Stimulated activated CD4-positive, alpha-beta T cell treated with anti-CD3 and anti-CD28 coated beads, Interleukin-15, amount 100 ng/mL, for 48 hours (primary cell): ENCODE measurements at regions not wholly inside any gene's neighbourhood (a gene's known extent, or its start where the extent isn't known, plus 50 kb on each side); places are given as distances from the start of the nearest gene placed in this dataset.

Source experiments
- DNase-seq, 2 donors: peaks; one replicate each; pipeline ENCODE4 v3.0.0-alpha.2; 2020; ENCODE audit warnings: low read depth in 2 of 2

DNA sequence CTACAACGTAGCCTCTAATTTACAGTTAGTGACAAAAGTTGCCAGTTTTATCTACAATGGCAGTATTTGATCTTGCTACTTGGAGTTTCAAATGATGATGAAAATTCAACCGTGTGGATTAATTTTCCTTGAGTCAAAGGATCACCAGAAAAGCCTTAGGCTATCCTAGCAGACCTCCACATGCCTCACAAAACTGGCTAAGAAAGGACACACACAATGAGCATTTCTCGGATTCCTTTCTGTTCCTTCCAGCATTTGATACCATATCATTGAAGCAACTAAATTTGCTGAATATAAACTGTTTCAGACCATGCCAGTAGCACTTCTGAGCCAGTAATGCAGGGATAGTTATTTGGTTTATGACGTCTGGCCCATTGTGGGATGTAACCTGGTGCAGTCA, 587.4 kb upstream of the MDFIC2 start:
- no peak for DNase-seq

- DNase-seq, result no peak
Observed at GRCh38 chr3:70890020-70890394, 577.6 kb upstream of the MDFIC2 start.

GRCh38 chr3:70889162-70890019, 577.0 kb upstream of the MDFIC2 start:
- DNase-seq, result no peak

DNA sequence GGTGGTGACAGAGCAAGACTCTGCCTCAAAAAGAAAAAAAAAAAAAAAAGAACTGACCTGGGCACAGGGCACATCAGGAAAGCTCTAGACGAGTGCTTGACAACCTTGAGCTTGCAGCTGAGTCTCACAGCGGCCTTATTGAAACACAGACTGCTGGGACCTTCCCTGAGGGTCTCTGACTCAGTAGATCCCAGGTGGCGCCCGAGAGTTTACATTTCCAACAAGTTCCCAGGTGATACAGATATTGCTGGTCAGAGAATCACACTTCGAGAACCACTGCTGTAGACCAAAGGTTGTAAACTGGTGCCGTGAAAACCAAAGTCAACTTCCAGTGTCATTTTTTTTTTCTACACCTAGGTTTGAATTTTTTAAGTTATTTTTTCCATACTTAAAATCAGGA, 573.2 kb upstream of the MDFIC2 start:
- no peak for DNase-seq

GRCh38 chr3:70882104-70882503, 569.7 kb upstream of the MDFIC2 start:
- no peak for DNase-seq

DNA sequence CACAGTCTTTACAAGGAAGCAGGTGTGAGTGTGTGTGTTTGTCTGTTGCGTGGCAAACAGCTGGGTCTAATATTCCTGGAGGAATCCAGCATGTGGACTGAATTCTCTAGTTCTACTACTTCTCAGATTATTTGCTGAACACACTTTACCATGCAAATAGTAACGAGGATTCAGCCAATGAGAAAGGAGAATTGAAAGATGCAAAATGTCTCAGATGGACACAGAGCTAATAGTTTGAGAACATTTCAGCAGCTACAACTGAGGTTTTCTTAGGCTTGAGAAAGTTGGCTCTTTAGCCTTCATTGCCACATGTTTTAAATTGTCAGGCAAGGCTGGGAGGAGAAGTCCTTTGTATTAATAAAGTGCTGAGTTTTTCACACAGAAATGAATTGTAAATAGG, 568.0 kb upstream of the MDFIC2 start:
- no peak for DNase-seq

- DNase-seq, result no peak
Observed at GRCh38 chr3:70876154-70876553, 563.7 kb upstream of the MDFIC2 start.

DNA sequence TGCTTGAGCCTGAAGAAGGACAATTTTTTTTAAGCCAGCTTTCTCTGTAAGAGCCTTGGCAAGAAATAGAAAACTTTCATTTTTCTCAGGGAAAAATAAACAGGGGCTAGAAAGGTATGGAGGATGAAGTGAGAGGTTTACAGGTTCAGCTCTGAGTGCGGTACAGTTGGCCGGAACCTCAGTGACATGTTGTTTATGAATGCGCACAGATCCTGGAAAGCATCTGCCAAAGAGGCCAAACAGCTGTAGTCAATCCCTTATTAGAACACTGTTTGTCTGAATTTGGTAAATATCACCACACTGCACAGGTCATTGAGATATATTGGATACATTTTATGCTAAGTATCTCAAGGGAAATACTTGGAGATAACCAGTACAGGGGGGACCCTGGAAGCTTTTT, 561.8 kb upstream of the MDFIC2 start:
- no peak for DNase-seq

GRCh38 chr3:70873686-70874085, 561.2 kb upstream of the MDFIC2 start:
- DNase-seq, result no peak

- no peak for DNase-seq
Observed at GRCh38 chr3:70871909-70872656, 559.6 kb upstream of the MDFIC2 start.

GRCh38 chr3:70870576-70870975, 558.1 kb upstream of the MDFIC2 start:
- no peak for DNase-seq

GRCh38 chr3:70868561-70868960, 556.1 kb upstream of the MDFIC2 start:
- DNase-seq, result no peak

GRCh38 chr3:70863049-70863448, 550.6 kb upstream of the MDFIC2 start:
- no peak for DNase-seq

GRCh38 chr3:70861855-70862254, 549.4 kb upstream of the MDFIC2 start:
- DNase-seq, result no peak

GRCh38 chr3:70861234-70861633, 548.8 kb upstream of the MDFIC2 start:
- DNase-seq, result no peak

DNA sequence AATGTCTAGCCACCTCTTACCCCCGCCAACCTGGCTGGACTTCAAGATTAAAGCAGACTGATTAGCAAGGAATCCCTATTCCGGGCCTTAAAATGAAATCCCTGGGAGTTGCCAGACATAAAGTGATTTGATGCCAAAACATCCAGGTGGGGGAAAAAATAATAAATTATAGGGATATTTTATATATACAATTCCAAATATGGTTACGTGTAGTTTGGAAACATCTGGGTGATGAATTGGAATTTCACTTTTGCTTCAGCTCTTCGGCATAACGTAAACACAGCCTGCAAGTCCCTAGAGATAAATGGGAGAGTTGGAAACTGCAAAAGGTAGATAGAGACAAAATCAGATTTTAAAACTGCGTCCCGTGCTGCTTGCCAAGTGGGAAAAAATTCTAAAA, 545.5 kb upstream of the MDFIC2 start:
- DNase-seq, result no peak

DNA sequence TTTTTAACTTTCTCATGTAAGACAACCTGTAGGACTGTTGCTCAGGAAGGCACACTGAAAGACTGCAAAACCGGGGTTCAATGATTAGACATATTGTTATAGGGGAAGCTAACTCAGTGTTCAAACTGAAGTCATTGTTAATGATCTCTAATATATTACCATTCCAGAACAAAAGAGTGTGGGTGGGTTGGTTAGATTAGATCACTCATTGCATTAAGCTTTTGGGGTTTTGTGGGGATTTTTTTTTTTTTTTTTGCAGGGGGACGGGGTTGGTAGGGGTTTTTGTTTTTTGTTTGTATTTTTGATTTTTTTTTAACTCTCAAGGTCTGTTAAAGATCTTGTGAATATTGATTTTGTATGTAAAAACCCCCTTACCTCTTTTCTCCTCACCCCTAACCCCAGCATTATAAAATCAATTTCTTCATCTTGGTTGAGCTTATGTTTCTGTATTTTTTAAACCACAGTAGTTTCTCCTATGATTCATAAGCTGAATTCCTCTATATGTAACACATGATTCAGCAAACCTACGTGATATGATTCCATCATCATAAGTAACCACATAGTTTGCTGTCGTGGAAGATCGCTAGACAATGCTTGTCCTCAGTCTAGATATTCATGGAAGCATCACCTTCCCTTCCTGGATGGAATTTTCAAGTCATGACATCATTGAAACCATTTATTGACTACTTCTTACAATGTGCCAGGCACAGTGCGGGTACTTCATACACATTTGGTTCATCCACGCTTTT, 544.1 kb upstream of the MDFIC2 start:
- no peak for DNase-seq

DNA sequence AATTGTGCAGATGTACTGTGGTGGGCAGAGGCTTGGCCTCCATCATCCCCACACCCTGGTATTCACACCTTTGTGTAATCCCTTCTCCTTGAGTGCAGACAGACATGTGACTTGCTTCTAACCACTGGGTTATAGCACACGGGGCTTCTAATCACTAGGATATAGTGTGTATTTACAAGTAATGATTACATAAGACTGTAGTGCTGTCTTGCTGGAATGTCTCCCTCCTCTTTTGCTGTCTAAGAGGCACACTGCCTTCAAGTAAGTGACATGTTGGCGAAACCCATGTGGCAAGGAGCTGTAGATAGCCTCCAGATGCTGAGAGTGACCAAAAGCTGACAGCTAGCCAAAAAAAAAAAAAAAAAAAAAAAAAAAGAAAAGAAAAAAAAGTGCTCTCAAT, 542.7 kb upstream of the MDFIC2 start:
- DNase-seq, result no peak

- no peak for DNase-seq
Observed at GRCh38 chr3:70854108-70854507, 541.7 kb upstream of the MDFIC2 start.

GRCh38 chr3:70853161-70853944, 540.9 kb upstream of the MDFIC2 start:
- no peak for DNase-seq

- DNase-seq, result no peak
Observed at GRCh38 chr3:70849911-70850699, 537.7 kb upstream of the MDFIC2 start.
